ENCODE measurements at regions not wholly inside any gene's neighbourhood (a gene's known extent, or its start where the extent isn't known, plus 50 kb on each side); places are given as distances from the start of the nearest gene placed in this dataset.

- H2AFZ ChIP-seq (ENCODE audit: low read length) = no peak overlapping the region
- no peaks in the 10 kb centered on the region for H3K36me3 ChIP-seq (ENCODE audit: low read depth, low read length)
- H3K9me3 ChIP-seq (ENCODE audit: low read length) = no peaks in the 10 kb centered on the region
- no peaks in the 10 kb centered on the region for H3F3A ChIP-seq (ENCODE audit: low read length, unreplicated experiment)
- no peaks in the 10 kb centered on the region for H3K4me1 ChIP-seq (ENCODE audit: insufficient read depth, low read length)
- H3K9ac ChIP-seq (ENCODE audit: low read length) = no peak overlapping the region
- ATAC-seq (no peak), DNase-seq (no peak)
- H3K9me2 ChIP-seq (replicated peaks; ENCODE audit: low read length) = no peaks in the 10 kb centered on the region
- no peaks in the 10 kb centered on the region for H3K79me2 ChIP-seq (ENCODE audit: low read length)
- no peak overlapping the region for H3K4me3 ChIP-seq (ENCODE audit: low read length)
- intact Hi-C loops (cut with micrococcal nuclease) = no loop called here
- H4K20me1 ChIP-seq (ENCODE audit: low read length) = no peaks in the 10 kb centered on the region
- H3K4me2 ChIP-seq (ENCODE audit: low read length) = no peak overlapping the region
- no peak overlapping the region for H3K27ac ChIP-seq (ENCODE audit: low read length)
- no TSS peak for BruUV-seq (replicated peaks)
- H3K27me3 ChIP-seq (ENCODE audit: low read length) = no peaks in the 10 kb centered on the region
- ChIA-PET CTCF (no interaction called here), POLR2A (ENCODE audit: unreplicated experiment) (no interaction called here)
- TF ChIP-seq EZH2phosphoT487 (IDR thresholded peaks at IDR 0.05; ENCODE audit: borderline replicate concordance, low read length) (no peak), EZH2 (IDR thresholded peaks at IDR 0.05; ENCODE audit: low read length, unreplicated experiment) (no peak)
- TF ChIP-seq, protein P1, sequence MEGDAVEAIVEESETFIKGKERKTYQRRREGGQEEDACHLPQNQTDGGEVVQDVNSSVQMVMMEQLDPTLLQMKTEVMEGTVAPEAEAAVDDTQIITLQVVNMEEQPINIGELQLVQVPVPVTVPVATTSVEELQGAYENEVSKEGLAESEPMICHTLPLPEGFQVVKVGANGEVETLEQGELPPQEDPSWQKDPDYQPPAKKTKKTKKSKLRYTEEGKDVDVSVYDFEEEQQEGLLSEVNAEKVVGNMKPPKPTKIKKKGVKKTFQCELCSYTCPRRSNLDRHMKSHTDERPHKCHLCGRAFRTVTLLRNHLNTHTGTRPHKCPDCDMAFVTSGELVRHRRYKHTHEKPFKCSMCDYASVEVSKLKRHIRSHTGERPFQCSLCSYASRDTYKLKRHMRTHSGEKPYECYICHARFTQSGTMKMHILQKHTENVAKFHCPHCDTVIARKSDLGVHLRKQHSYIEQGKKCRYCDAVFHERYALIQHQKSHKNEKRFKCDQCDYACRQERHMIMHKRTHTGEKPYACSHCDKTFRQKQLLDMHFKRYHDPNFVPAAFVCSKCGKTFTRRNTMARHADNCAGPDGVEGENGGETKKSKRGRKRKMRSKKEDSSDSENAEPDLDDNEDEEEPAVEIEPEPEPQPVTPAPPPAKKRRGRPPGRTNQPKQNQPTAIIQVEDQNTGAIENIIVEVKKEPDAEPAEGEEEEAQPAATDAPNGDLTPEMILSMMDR (conservative IDR thresholded peaks at IDR 0.05; ENCODE audit: low read depth, low read length) = no peak
Observed at GRCh38 chr5:15131909-15132308, 260.3 kb upstream of the ANKH start.

DNA sequence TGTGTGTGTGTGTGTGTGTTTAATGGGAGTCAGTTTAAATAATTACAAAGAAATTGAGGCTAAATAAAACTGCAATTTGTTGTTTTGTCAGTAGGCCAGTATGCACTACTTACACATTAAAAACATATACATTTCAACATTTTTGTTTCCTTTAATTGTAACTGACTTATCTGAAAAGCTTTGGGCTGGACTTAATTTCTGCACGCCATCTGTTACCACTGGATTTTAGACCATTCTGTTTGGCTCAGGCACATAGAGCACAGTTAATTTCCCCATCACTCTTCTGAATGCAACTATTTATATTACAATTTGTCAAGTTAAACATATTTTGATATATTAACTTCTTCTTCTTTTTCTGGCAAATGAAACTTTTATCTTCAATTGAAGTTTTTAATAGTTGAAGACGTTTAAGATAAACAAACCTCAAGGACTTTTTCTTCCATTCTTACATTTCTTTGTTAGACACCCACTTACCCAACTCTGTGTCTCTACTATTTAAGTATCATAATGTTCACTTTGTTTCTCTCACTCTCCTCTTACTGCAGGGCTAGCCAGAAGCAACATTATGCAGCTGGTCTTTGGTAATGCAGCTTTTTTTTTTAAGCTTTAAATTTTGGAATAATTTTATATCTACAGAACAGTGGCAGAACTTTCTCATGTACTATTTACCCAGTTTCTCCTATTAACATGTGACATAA is 253.4 kb upstream of the ANKH start:
- Histone ChIP-seq H3K4me3 (ENCODE audit: low read length) (no peak overlapping the region), H3K79me2 (ENCODE audit: low read length) (no peaks in the 10 kb centered on the region), H3K4me1 (ENCODE audit: insufficient read depth, low read length) (no peaks in the 10 kb centered on the region), H4K20me1 (ENCODE audit: low read length) (no peaks in the 10 kb centered on the region), H3K9me2 (replicated peaks; ENCODE audit: low read length) (no peaks in the 10 kb centered on the region), H3K36me3 (ENCODE audit: low read depth, low read length) (no peaks in the 10 kb centered on the region), H3K27ac (ENCODE audit: low read length) (no peak overlapping the region), H3K4me2 (ENCODE audit: low read length) (no peak overlapping the region), H3K27me3 (ENCODE audit: low read length) (peaks cover 5% of the 10 kb centered on the region; the same call in 1 of the 2 replicates), H3F3A (ENCODE audit: low read length, unreplicated experiment) (no peaks in the 10 kb centered on the region), H2AFZ (ENCODE audit: low read length) (no peak overlapping the region), H3K9ac (ENCODE audit: low read length) (no peak overlapping the region), H3K9me3 (ENCODE audit: low read length) (no peaks in the 10 kb centered on the region)
- intact Hi-C loops (cut with micrococcal nuclease) = no loop called here
- ATAC-seq (no peak), DNase-seq (no peak)
- no TSS peak for BruUV-seq (replicated peaks)
- no peak for TF ChIP-seq EZH2phosphoT487 (IDR thresholded peaks at IDR 0.05; ENCODE audit: borderline replicate concordance, low read length)
- TF ChIP-seq, protein P1 (conservative IDR thresholded peaks at IDR 0.05; ENCODE audit: low read depth, low read length) = no peak
- TF ChIP-seq EZH2 (IDR thresholded peaks at IDR 0.05; ENCODE audit: low read length, unreplicated experiment) = no peak
- POLR2A ChIA-PET (ENCODE audit: unreplicated experiment) = no interaction called here
- CTCF ChIA-PET = no interaction called here

- Histone ChIP-seq H3F3A (ENCODE audit: low read length, unreplicated experiment) (no peaks in the 10 kb centered on the region), H3K4me1 (ENCODE audit: insufficient read depth, low read length) (no peaks in the 10 kb centered on the region), H3K9me3 (ENCODE audit: low read length) (no peaks in the 10 kb centered on the region), H3K27me3 (ENCODE audit: low read length) (peaks cover 7% of the 10 kb centered on the region; the same call in 1 of the 2 replicates), H3K79me2 (ENCODE audit: low read length) (no peaks in the 10 kb centered on the region), H3K4me3 (ENCODE audit: low read length) (no peak overlapping the region), H3K27ac (ENCODE audit: low read length) (no peak overlapping the region), H3K4me2 (ENCODE audit: low read length) (no peak overlapping the region), H3K36me3 (ENCODE audit: low read depth, low read length) (no peaks in the 10 kb centered on the region), H3K9ac (ENCODE audit: low read length) (no peak overlapping the region), H2AFZ (ENCODE audit: low read length) (no peak overlapping the region), H3K9me2 (replicated peaks; ENCODE audit: low read length) (no peaks in the 10 kb centered on the region), H4K20me1 (ENCODE audit: low read length) (no peaks in the 10 kb centered on the region)
- TF ChIP-seq, protein P1 (conservative IDR thresholded peaks at IDR 0.05; ENCODE audit: low read depth, low read length) = no peak
- TF ChIP-seq EZH2 (IDR thresholded peaks at IDR 0.05; ENCODE audit: low read length, unreplicated experiment) (no peak), EZH2phosphoT487 (IDR thresholded peaks at IDR 0.05; ENCODE audit: borderline replicate concordance, low read length) (no peak)
- ATAC-seq (no peak), DNase-seq (no peak)
- POLR2A ChIA-PET (ENCODE audit: unreplicated experiment) = no interaction called here
- CTCF ChIA-PET = no interaction called here
- BruUV-seq (replicated peaks) = no TSS peak
- intact Hi-C loops (cut with micrococcal nuclease) = no loop called here
Observed at GRCh38 chr5:15124461-15124860, 252.9 kb upstream of the ANKH start.

Measured in PC-3 (cell line).